GM18499 (cell line): ENCODE measurements at regions not wholly inside any gene's neighbourhood (a gene's known extent, or its start where the extent isn't known, plus 50 kb on each side); places are given as distances from the start of the nearest gene placed in this dataset.
"Not testable (repeated sequence)": the region's sequence is repeated elsewhere in the genome, so short reads cannot be mapped to it uniquely, and the experiment has no call there.

ENCODE experiments used
- ATAC-seq: cut with Tn5 transposase; IDR thresholded peaks from one replicate; pipeline ENCODE4 v1.9.1; 2021; ENCODE audit warnings: moderate number of reproducible peaks; ENCODE audit not compliant: insufficient read depth, unreplicated experiment

- ATAC-seq = no peak
These were observed 254.7 kb upstream of the SOX9 start for GRCh38 chr17:71866095-71866494.

GRCh38 chr17:71869293-71869692 is 251.5 kb upstream of the SOX9 start:
- no peak for ATAC-seq

GRCh38 chr17:71869841-71870545 is 250.8 kb upstream of the SOX9 start:
- no peak for ATAC-seq

DNA sequence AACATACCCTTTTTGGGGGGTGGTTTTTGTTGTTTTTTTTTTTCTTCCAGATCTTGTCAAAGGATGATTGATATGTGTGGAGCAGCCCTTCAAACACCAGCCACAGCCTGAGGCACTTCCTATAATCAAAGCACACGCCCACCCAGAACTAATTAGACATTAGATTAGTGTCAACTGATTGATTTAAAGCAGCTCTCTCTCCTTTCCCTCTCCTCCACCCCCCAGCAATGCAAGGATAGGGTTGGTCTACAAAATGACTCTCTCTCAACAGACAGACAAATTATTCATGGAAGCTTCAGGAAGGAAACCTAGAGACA is 250.3 kb upstream of the SOX9 start:
- ATAC-seq = no peak

DNA sequence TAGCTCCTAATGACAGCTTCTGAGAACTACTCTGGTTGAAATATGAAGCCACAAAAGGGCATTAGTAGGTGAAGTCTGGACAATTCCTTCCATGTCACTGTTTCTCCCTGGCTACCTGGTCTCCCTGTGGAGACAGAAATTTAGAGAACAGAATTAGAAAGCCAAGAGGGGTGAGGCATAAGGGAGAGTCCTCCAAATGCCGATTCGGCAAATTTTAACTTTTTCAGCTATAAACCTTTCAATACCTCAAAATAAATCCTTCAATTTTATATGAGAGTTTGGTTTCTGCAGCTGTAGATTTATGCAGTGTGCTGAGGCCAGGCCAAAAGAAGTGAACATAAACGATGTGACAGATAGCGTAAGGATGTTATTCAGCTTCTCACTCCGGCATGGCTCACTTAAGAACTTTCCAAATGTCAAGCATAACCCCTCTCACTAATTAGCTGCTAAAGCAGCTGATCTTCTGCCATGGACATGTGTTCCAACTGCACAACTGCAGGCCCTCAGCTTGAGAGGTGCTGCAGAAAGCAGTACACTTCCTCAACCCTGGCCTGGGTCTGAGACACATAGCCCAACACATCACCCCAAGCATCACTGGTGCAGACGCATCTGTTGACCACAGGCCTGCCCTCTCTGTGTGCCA is 247.9 kb upstream of the SOX9 start:
- no peak for ATAC-seq

GRCh38 chr17:71874773-71875172 is 246.0 kb upstream of the SOX9 start:
- ATAC-seq = not testable (repeated sequence)

DNA sequence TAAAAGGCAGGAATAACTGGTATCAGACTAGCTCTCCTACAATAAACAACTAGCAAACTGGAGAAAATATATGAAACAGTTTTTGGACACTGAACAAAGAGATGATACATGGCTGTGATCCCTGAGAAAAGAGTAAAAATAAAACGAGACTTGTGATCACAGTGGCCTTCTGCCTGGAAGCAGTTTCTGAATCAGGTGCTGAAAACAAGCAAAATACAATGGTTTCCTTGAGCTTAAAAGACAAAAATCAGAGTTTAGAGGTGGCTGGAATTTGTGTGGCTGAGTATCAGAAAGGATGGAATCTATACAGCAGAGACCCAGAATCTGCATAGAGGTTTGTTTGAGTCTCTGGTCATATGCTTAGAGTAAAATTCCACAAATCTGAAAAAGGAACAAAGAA is 242.5 kb upstream of the SOX9 start:
- ATAC-seq = no peak

GRCh38 chr17:71878998-71879397 is 241.8 kb upstream of the SOX9 start:
- no peak for ATAC-seq

DNA sequence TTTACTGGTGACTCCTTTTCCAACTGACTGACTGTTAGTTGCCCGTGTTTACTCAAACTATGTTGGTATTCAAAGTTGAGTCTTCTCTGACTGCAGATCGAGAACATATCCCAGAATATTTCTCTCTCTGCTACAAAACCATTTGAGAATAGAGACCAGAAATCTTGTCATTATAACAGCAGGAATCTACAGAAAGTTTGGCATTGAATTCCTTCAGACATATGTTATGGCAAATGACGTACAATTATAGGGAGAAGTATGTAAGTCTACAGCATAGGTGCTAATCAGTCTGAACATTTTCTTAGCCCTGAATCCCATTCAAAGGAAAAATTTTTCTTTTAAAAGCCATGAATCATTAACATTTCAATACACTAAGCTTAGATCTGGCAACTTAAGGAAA is 239.8 kb upstream of the SOX9 start:
- ATAC-seq = no peak

- no peak for ATAC-seq
These were observed 239.2 kb upstream of the SOX9 start for GRCh38 chr17:71881581-71881980.

DNA sequence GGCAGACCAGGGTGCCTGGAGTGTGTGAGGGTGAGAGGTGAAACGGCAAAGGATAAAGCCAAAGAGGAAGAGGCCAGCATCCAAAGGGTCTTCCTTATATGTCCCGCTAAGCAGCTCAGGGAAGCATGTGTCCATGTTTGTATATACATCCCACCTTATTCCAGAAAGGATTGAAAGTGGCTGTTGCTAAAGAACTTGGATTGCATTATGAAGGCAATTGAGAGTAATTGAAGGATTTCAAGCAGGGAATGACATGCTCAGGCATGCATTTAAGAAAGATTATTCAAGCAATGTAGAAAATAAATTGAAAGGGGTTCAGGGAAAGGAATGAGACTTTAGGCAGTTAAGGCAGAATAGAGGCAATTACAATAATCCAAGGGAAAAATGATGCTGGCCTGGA is 237.6 kb upstream of the SOX9 start:
- ATAC-seq = no peak

- no peak for ATAC-seq
These were observed 237.0 kb upstream of the SOX9 start for GRCh38 chr17:71883845-71884244.

DNA sequence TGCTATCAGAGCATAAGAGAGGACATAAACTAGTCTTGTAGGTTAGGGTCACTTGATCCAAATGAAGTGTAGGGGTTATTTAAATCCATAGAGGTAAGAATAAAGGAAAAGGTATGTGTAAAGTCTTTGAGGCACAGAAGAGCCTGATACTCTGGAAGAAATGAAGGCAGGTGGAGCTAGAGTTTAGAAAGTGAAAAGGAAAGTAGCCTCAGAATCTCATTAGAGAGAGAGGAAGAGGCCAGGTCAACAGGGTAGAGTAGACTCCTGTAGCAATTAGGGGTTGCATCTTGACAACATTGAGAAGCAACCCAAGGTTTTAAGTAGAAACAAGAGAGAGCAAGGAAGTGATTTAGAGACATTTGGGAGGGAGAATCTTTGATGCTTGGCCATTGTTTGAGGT is 235.2 kb upstream of the SOX9 start:
- no peak for ATAC-seq

DNA sequence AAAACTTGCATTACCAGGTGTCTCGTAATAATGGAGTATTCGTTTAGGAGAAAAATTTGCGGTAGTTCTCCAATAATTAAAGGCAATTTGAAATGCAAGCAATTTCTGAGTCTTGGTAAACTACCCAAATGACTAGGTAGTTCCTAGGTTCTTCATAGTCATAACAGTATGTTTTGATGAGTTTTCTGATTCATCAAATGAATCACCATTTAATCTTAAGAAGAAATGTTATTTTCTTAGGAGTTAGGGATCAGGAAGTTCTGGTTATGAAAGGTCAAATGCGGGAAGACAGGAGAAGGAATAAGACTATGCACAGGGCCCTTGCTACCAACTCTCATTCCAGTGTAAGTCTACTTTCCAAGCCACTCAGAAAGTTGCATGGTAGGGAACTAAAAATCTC is 221.5 kb upstream of the SOX9 start:
- ATAC-seq = no peak

GRCh38 chr17:71900621-71901229 is 220.1 kb upstream of the SOX9 start:
- ATAC-seq = no peak

GRCh38 chr17:71902894-71903506 is 217.8 kb upstream of the SOX9 start:
- ATAC-seq = no peak

DNA sequence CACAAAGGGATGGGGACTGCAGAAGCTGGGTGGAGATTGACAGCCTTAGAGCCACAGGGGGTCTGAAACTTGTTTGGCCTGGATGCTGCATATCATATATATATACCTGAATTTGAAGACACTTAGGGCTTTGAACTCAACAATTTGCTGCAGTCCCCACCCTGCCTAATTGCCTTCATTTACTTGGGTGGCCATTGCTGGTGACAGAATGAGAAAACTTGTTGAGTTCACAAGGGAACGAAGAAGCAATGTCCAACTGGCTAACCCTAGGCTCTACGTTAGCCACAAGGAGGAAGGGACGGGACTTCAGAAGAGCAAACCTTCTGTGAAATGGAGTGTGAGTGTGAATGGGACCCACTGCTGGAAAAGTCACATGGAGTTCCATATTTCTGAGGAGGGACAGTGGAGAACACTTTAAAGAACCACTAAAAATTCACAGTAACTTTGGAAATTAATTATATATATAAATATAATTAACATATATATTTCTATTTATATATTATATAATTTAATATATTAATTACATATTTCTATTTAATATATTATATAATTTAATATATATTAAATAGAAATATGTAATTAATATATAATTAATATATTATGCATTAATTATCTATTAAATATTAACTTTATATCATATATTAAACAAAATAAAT is 215.3 kb upstream of the SOX9 start:
- ATAC-seq = no peak

GRCh38 chr17:71909155-71909554 is 211.7 kb upstream of the SOX9 start:
- ATAC-seq = no peak

DNA sequence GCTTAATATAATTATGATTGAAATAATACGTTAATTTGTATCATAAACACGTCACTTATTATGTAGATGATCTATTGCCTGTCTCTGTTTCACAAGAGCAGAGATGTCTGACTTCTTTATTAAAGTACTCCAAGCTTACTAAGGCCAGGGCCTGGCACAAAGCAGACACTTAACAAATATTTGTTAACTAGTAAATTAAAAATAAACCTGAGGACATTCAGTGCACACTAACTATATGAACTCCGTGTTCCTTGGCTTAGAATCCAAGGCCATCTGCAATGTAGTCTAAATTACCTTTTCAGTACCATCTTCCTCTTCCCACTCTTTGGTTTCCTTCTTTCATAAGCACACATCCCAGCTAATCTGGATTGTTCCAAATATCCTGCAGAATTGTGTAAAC is 210.8 kb upstream of the SOX9 start:
- no peak for ATAC-seq

GRCh38 chr17:71914042-71914441 is 206.8 kb upstream of the SOX9 start:
- ATAC-seq = no peak

DNA sequence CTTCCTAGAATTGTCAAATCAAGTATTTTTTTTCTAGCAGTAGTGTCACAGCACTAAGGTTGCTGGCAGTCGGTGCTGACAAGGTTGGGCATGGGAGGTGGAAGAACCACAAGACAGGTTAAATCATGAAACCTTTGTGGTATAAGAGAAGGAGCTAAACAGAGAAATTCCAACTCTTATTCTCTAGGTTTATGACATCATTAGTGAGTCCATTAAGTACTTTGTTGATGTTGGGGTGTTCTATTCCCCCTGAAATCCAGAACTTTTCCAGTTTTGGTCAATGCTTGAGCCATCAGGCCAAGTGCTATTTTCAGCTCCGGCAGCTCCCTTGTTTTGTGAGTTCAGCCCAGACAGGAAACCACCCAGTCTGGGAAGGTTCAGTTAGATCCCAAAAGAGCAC is 206.0 kb upstream of the SOX9 start:
- no peak for ATAC-seq
